Kasumi-1 (cell line): ENCODE measurements at regions not wholly inside any gene's neighbourhood (a gene's known extent, or its start where the extent isn't known, plus 50 kb on each side); places are given as distances from the start of the nearest gene placed in this dataset.
"Not testable (repeated sequence)": the region's sequence is repeated elsewhere in the genome, so short reads cannot be mapped to it uniquely, and the experiment has no call there.

Source experiments
- DNase-seq, 2 experiments: peaks; one replicate each; lab custom pipeline; 2025; lab: John Stamatoyannopoulos, UW

DNA sequence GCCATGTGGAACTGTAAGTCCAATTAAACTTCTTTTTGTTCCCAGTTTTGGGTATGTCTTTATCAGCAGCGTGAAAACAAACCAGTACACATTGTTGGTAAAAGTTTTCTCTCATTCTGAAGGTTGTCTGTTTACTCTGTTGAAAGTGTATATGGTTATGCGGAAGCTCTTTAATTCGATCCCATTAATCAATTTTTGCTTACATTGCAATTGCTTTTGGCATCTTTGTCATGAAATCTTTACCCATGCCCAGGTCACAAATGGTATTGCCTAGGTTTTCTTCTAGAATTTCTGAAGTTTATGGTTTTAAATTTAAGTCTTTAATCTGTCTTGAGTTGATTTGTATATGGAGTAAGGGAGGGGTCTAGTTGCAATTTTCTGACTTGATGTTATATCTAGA, 1901.9 kb downstream of the MAT2B start:
- DNase-seq, result no peak

- no peak for DNase-seq
These were observed 1905.1 kb downstream of the MAT2B start for GRCh38 chr5:165410476-165410875.

DNA sequence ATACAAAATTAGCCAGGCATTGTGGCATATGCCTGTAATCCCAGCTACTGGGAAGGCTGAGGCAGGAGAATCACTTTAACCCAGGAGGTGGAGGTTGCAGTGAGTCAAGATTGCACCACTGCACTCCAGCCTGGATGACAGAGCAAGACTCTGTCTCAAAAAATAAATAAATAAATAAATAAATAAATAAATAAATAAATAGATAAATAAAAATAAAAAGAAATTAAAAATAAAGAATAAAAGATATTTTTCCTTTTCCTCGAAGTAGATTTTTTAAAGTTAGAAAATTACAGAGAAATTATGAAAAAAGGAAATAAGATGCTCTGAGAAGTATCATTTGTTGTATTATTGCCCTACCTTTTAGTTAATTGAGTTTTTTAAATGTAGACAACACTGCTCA, 1906.1 kb downstream of the MAT2B start:
- not testable (repeated sequence) for DNase-seq

- no peak for DNase-seq
These were observed 1915.1 kb downstream of the MAT2B start for GRCh38 chr5:165420493-165420892.

GRCh38 chr5:165423697-165424299, 1918.4 kb downstream of the MAT2B start:
- no peak for DNase-seq

GRCh38 chr5:165425594-165425993, 1920.2 kb downstream of the MAT2B start:
- no peak for DNase-seq

DNA sequence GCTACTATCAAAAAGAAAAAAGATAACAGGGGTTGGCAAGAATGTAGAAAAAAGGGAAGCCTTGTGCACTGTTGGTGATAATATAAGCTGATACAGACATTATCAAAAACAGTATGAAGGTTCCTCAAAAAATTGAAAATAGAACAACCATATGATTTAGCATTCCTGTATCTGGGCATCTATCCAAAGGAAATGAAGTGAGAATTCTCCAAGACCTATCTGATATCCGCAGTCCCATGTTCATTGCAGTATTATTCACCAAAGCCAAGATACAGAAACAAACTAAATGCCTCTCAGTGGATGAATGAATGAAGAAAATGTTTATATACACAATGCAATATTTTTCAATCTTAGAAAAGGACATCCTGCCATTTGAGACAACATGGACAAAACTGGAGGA, 1943.3 kb downstream of the MAT2B start:
- DNase-seq, result no peak

DNA sequence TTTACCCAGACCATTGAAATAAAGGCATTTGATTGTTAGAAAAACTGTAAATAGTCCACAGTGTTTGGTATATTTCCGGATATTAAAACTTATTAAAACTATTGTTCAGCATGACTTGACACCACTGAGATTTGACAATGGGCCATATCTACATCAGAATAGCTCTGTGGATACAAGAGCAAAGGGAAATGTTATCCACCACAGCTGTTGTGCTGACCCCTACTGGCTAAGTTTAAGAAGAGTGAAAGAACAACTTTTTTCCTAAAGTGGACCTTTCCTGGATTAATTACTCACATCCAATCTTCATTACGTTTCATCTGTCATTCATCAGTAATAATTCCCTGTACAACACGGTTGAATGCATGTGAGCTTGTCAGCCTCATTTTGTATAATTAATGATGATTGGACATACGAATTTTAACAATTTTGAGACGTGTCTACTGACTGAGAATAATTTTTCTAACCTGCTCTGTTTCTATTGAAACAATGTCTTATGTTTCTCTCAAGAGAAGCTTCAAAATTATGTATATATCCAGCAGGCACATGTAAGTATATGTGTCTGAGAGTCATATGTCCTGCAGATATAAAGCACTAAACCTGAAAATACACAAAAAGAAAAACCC, 1952.6 kb downstream of the MAT2B start:
- DNase-seq, result peak; percentile 72 to 73

DNA sequence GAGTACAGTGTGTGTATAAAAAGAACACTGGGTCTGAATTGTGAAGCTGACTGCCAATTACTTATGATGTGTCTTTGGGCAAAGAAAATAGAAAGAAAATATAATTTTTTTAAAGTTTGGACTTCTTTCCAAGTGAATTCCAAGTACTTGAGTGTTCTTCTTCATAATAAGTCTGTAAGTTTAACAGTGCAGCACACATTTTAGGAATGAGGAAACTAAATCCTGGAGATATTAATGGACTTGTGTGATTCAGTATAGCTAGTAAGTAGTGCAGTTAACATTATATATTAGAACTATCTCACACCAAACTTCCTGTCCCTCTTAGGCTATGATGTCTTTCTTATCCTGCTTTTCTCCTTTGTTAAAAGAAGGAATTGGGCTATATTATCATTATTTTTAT, 1953.8 kb downstream of the MAT2B start:
- DNase-seq, result no peak

DNA sequence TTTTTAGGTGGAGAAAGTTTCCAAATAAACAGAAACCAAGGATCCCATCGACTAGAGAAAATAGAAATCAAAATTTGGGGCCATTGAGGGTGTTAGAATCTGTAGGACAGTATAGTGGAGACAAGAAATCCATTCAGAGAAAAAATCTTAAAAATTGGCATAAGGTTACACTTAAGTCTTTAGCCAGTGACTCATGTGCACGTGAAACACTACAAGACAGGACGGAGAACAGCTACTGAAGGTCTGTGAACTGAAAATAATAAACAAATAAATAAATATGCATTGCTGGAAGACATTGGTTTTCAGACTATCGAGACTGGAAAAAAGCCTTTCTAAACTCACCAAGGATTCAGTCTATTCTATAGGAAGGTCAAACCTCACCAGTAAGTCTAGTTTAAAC, 1955.5 kb downstream of the MAT2B start:
- DNase-seq, result no peak

- DNase-seq, result no peak
These were observed 1972.1 kb downstream of the MAT2B start for GRCh38 chr5:165477546-165477945.

DNA sequence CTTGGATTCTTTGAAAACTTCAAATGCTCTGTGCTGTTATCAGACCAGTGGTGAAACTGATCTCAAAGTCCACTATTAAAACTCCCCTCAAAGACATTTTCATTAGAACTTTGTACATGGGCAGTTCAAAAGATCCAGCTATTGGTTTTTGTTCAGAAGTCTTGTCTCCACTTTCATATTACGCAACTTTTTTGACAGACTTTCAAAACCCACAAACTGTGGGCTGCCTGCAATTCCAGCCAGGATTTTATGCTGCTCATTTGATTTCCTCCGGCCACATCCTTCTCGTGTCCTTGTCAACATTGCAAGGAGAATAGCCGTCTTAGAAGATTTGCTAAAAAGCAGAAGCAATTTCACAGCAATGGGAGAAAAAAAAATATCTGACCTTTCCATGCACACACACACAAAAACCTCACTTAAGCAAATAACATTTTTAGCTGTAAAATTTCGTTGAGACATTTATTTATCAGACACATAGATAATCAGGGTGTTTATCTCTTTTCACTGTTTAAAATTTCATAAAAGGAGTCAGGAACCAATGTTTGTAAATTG, 1990.5 kb downstream of the MAT2B start:
- peak; percentile 7 to 36 for DNase-seq

- peak; percentile 35 to 61 for DNase-seq
These were observed 1992.3 kb downstream of the MAT2B start for GRCh38 chr5:165497707-165498106.

GRCh38 chr5:165502893-165503691, 1997.7 kb downstream of the MAT2B start:
- DNase-seq, result no peak

DNA sequence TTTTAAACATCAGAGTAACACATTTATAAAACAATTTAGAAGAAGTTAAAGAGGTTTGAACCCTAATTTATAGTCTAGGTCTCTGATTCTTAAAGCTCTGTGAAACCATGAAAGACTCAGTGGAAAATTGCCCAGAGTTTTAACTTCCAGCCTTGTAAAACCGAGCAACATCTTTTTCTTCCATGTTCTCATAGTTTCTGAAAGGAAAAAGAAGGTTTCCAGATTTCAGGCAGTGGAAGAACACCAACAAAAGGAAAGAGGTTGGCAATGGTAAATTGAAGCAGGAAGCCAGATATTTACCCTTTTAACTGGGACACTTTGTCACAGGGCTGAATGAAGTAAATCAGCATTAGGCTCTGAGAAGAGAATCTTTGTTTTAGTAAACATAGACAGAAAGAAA, 1999.3 kb downstream of the MAT2B start:
- DNase-seq, result no peak

GRCh38 chr5:165508286-165508685, 2002.9 kb downstream of the MAT2B start:
- peak; percentile 23 to 38 for DNase-seq

- no peak for DNase-seq
These were observed 2003.4 kb downstream of the MAT2B start for GRCh38 chr5:165508861-165509260.

DNA sequence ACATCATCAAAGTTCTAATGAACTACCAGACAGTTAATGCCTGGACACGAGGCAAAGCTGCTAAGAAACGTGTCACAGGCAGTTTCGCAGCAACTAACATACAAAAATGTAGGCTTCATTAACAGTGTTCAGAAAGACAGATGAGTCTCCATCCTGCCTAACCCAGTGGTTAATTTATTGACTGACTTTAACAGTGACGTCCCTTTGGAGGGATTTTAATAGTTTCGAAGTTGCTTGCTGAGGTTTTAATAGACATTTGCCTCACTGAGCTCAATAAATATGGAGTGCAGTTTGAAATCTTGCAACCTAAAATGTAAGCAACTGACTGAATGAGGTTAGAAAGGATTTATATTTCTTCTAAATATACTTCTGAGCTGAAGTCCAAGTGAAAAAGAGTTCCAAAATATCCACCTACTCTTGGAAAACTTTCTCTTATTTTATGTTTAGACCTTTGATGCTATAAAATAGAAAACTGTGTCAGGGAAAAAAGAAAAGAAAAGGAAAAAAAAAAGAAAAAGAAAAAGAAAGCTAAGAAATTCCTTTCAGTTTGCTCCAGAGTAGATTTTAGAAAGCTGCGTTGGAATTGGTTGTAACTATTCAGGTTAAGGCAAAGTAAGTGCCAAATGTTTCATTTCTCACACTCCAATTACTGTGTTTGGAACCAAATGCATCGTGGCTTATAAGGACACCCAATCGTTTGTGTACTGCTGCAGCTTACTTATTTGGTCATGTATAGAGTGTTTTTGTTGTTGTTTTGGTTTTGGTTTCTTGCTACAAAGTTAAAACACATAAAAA, 2016.6 kb downstream of the MAT2B start:
- no peak for DNase-seq

DNA sequence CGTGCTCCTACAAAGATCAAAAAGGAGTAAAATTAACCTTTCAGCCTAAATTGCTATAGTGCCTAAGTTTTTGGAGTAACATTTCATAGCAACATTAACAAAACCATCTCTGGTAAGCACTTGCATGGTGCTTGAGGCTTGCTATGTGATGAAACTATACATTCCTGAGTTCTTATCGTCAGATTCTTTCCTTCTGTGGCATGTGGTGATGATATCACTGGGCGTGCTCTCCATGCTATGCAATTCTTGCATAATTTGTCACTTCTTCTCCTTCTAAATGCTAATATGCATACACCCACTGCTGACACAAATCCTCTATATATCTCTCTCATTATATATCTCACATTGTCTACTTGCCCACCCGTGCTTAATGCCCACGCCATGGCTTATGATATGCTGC, 2019.9 kb downstream of the MAT2B start:
- DNase-seq, result no peak

- DNase-seq, result no peak
These were observed 2020.9 kb downstream of the MAT2B start for GRCh38 chr5:165526357-165526756.

DNA sequence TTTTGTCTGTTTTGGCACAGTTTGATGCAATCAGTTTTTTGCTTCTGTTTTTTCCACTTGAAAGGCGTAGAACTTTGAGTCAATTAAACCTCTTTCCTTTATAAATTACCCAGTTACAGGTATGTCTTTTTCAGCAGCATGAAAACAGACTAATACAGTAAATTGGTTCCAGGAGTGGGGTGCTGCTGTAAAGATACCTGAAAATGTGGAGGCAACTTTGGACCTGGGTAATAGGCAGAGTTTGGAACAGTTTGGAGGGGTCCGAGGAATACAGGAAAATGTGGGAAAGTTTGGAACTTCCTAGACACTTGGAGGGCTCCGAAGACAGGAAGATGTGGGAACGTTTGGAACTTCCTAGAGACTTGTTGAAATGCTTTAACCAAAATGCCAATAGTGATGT, 2022.2 kb downstream of the MAT2B start:
- DNase-seq, result no peak

- no peak for DNase-seq
These were observed 2032.6 kb downstream of the MAT2B start for GRCh38 chr5:165538065-165538464.
